ENCODE measurements at regions not wholly inside any gene's neighbourhood (a gene's known extent, or its start where the extent isn't known, plus 50 kb on each side); places are given as distances from the start of the nearest gene placed in this dataset.

- Histone ChIP-seq H2AFZ (ENCODE audit: low read depth, low read length) (peak overlapping the region; percentile 77), H3K79me2 (ENCODE audit: control insufficient read depth, insufficient read depth, low read length) (no peaks in the 10 kb centered on the region), H3K4me2 (ENCODE audit: insufficient read depth, low read length) (peak overlapping the region; percentile 48), H3K9ac (replicated peaks; ENCODE audit: extremely low read depth, insufficient read depth, low read length) (no peak overlapping the region), H3K4me1 (ENCODE audit: control insufficient read depth, extremely low read depth, insufficient read depth, low read length) (peaks cover 13% of the 10 kb centered on the region), H3K9me3 (replicated peaks; ENCODE audit: control insufficient read depth, insufficient read depth, low read length) (no peaks in the 10 kb centered on the region), H4K20me1 (replicated peaks; ENCODE audit: control insufficient read depth, extremely low read depth, insufficient read depth, low read length) (no peaks in the 10 kb centered on the region), H3K9me1 (replicated peaks; ENCODE audit: control insufficient read depth, extremely low read depth, insufficient read depth, low read length) (no peaks in the 10 kb centered on the region), H3K27ac (ENCODE audit: insufficient read depth, low read depth, low read length) (no peak overlapping the region), H3K4me3 (replicated peaks in 1 of 3; ENCODE audit: insufficient read depth in 1 of 3, low read depth in 1 of 3, low read length in 3 of 3) (no peak overlapping the region), H3K27me3 (ENCODE audit: control insufficient read depth in 2 of 2, insufficient read depth in 2 of 2, low read length in 2 of 2) (no peaks in the 10 kb centered on the region), H3K36me3 (ENCODE audit: control insufficient read depth in 2 of 2, extremely low read depth in 1 of 2, insufficient read depth in 2 of 2, low read length in 2 of 2) (no peaks in the 10 kb centered on the region)
- dilution Hi-C loops (cut with MboI; ENCODE audit: extremely low pct_ligation_motif_present, low sequenced_read_pairs) (no loop called here), intact Hi-C loops (cut with micrococcal nuclease) (no loop called here)
- FAIRE-seq (no peak), DNase-seq (ENCODE audit: low read depth, low spot score) (peak; percentile 38)
- no TSS peak for BruUV-seq (replicated peaks)
- TF ChIP-seq GATA2 (IDR thresholded peaks at IDR 0.05; ENCODE audit: insufficient read depth, insufficient read length, low read depth, low read length) = no peak
- no peak for TF ChIP-seq CTCF (IDR thresholded peaks at IDR 0.05; ENCODE audit: extremely low read depth in 1 of 2, insufficient read depth in 1 of 2, low read depth in 1 of 2, low read length in 2 of 2)
- POLR2A ChIA-PET = no interaction called here
- CTCF ChIA-PET = interaction anchor here (0.8 to 1.7 kb wide), 4 partner anchors 11 to 22 kb away, joined by 3 to 6 read pairs (median 4); no protein-coding TSS in a partner anchor
Observed at GRCh38 chr14:84750763-84751554, 779.0 kb upstream of the FLRT2 start.

GRCh38 chr14:84751745-84752144, 778.2 kb upstream of the FLRT2 start:
- intact Hi-C loops (cut with micrococcal nuclease) = no loop called here
- Histone ChIP-seq H3K27me3 (ENCODE audit: control insufficient read depth in 2 of 2, insufficient read depth in 2 of 2, low read length in 2 of 2) (no peaks in the 10 kb centered on the region), H3K79me2 (ENCODE audit: control insufficient read depth, insufficient read depth, low read length) (no peaks in the 10 kb centered on the region), H4K20me1 (replicated peaks; ENCODE audit: control insufficient read depth, extremely low read depth, insufficient read depth, low read length) (no peaks in the 10 kb centered on the region), H3K9me1 (replicated peaks; ENCODE audit: control insufficient read depth, extremely low read depth, insufficient read depth, low read length) (no peaks in the 10 kb centered on the region), H3K36me3 (ENCODE audit: control insufficient read depth in 2 of 2, extremely low read depth in 1 of 2, insufficient read depth in 2 of 2, low read length in 2 of 2) (no peaks in the 10 kb centered on the region), H2AFZ (ENCODE audit: low read depth, low read length) (no peak overlapping the region), H3K4me2 (ENCODE audit: insufficient read depth, low read length) (no peak overlapping the region), H3K4me1 (ENCODE audit: control insufficient read depth, extremely low read depth, insufficient read depth, low read length) (peaks cover 13% of the 10 kb centered on the region), H3K4me3 (replicated peaks in 1 of 3; ENCODE audit: insufficient read depth in 1 of 3, low read depth in 1 of 3, low read length in 3 of 3) (no peak overlapping the region), H3K9me3 (replicated peaks; ENCODE audit: control insufficient read depth, insufficient read depth, low read length) (no peaks in the 10 kb centered on the region), H3K27ac (ENCODE audit: insufficient read depth, low read depth, low read length) (no peak overlapping the region), H3K9ac (replicated peaks; ENCODE audit: extremely low read depth, insufficient read depth, low read length) (no peak overlapping the region)
- DNase-seq (ENCODE audit: low read depth, low spot score) (no peak), FAIRE-seq (no peak)
- TF ChIP-seq MYC (IDR thresholded peaks at IDR 0.05; ENCODE audit: low read depth, low read length) (no peak), GATA2 (IDR thresholded peaks at IDR 0.05; ENCODE audit: insufficient read depth, insufficient read length, low read depth, low read length) (no peak), JUN (IDR thresholded peaks at IDR 0.05; ENCODE audit: borderline replicate concordance, insufficient read depth, insufficient read length, low read depth) (no peak), CTCF (IDR thresholded peaks at IDR 0.05; ENCODE audit: extremely low read depth in 1 of 2, insufficient read depth in 1 of 2, low read depth in 1 of 2, low read length in 2 of 2) (no peak), POLR2A (IDR thresholded peaks at IDR 0.05; ENCODE audit: low read depth, low read length) (no peak), POLR2AphosphoS5 (IDR thresholded peaks at IDR 0.05; ENCODE audit: insufficient read depth, low read depth, low read length) (no peak), FOS (IDR thresholded peaks at IDR 0.05; ENCODE audit: borderline replicate concordance, insufficient read depth, low read length) (no peak), MAX (IDR thresholded peaks at IDR 0.05; ENCODE audit: insufficient read depth, insufficient read length) (no peak), EZH2 (IDR thresholded peaks at IDR 0.05; ENCODE audit: borderline replicate concordance, low read depth, low read length, severe bottlenecking) (no peak)
- ChIA-PET POLR2A (no interaction called here), CTCF (interaction anchor here (0.8 to 1.7 kb wide), 3 partner anchors 10 to 16 kb away, joined by 3 to 5 read pairs (median 3); no protein-coding TSS in a partner anchor)
- BruUV-seq (replicated peaks) = no TSS peak
- dilution Hi-C loops (cut with MboI; ENCODE audit: extremely low pct_ligation_motif_present, low sequenced_read_pairs) = no loop called here
